Activated T-helper 17 cell treated with anti-CD3 and anti-CD28 coated beads, Interleukin-2, amount 50 U/mL, for 72 hours (primary cell): ENCODE measurements at regions not wholly inside any gene's neighbourhood (a gene's known extent, or its start where the extent isn't known, plus 50 kb on each side); places are given as distances from the start of the nearest gene placed in this dataset.

Experiments
- ATAC-seq: fragments of 150-1000 bp; cut with Tn5 transposase; replicated peaks from 2 replicates; pipeline ENCODE4 v1.10.0; 2021; ENCODE audit warnings: mild to moderate bottlenecking, moderate library complexity
- H3K27ac Mint-ChIP-seq: one replicate; pipeline ENCODE4 v1.8.0; 2022; ENCODE audit warnings: mixed read lengths
- H3K27me3 Mint-ChIP-seq: one replicate; pipeline ENCODE4 v1.8.0; 2022; ENCODE audit warnings: mixed read lengths
- H3K36me3 Mint-ChIP-seq: one replicate; pipeline ENCODE4 v1.8.0; 2022; ENCODE audit warnings: low read depth, mild to moderate bottlenecking, mixed read lengths
- H3K4me1 Mint-ChIP-seq: one replicate; pipeline ENCODE4 v1.8.0; 2022; ENCODE audit warnings: mixed read lengths
- H3K4me3 Mint-ChIP-seq: one replicate; pipeline ENCODE4 v1.8.0; 2022; ENCODE audit warnings: mild to moderate bottlenecking, mixed read lengths
- H3K9me3 Mint-ChIP-seq: one replicate; pipeline ENCODE4 v1.8.0; 2022; ENCODE audit warnings: mixed read lengths

DNA sequence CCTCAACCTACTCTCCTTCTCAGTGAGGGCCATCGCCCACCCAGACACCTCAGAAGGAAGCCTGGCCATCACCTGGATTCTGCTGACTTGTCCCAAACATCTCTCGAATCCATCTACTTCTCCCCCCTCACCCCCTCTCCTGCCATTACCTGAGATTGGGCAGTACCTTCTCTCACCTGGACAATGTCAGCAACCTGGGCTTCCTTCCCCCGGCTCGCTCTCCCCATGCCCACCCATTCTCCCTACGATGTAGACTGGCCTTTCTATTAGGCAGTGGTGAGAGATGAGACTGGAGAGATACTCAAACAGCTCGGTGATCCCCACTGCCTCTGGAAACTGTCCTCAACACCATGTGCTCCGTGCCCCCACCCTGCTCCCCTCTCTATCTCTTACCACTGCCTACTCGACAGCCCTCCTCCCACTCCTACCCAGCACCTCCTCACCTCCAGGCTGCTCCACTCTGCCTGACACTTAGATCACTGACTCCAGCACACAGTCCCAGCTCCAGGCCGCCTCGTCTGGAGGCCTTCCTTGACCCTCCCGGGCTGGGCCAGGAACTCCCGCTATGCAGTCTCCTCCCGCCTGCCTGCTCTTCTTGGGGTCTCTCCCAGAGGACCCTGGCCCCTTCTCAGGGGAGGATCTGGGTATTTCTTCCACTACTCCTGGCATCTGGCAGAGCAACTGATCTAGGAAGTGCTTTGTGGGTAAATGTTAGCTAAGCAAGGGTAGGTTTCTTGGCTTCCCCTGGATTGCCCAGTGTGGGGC, 235.8 kb upstream of the NLRP1 start:
- H3K36me3 Mint-ChIP-seq: no peaks in the 10 kb centered on the region
- H3K4me3 Mint-ChIP-seq: no peak overlapping the region
- no peak overlapping the region for H3K27ac Mint-ChIP-seq
- no peaks in the 10 kb centered on the region for H3K9me3 Mint-ChIP-seq
- H3K27me3 Mint-ChIP-seq: peaks cover 30% of the 10 kb centered on the region
- ATAC-seq: no peak
- no peaks in the 10 kb centered on the region for H3K4me1 Mint-ChIP-seq

DNA sequence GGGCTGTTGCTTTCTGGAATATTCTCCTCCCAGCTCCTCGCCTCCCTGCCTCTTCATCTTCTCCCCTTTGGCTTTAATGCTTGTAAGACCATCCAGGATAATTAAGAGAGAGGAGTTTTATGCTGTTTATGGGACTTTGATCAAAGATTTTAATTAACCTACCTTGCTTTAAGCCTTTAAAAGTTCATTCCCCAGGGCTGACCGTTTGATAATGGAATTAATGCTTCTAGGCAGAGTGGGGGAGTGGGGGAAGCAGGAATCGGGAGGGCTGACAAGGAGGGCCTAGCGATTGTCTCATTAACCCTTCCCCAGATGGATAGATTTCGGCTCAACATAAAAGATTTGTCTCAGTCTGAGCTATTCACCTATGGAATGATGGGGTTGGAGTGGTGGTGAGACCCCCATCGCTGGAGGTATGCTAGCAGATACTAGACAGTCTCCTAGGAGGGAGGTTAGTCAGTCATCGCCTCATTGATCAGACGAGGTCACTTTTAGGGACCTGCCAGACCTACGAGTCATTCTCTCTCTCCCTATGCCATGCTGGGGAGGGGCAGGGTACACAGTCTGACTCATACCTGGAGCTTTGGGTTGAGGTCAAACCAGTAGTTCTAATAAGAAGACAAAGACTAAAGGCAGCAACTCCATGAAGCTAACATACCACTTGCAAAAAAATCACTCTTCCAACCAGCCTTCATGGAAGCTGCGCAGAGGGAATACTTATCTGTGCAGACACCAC, 236.6 kb upstream of the NLRP1 start:
- peaks cover 29% of the 10 kb centered on the region for H3K27me3 Mint-ChIP-seq
- H3K36me3 Mint-ChIP-seq: no peaks in the 10 kb centered on the region
- H3K9me3 Mint-ChIP-seq: no peaks in the 10 kb centered on the region
- no peaks in the 10 kb centered on the region for H3K4me1 Mint-ChIP-seq
- no peak overlapping the region for H3K27ac Mint-ChIP-seq
- H3K4me3 Mint-ChIP-seq: no peak overlapping the region
- peak; percentile 69 for ATAC-seq

- H3K27ac Mint-ChIP-seq: no peak overlapping the region
- ATAC-seq: no peak
Observed at GRCh38 chr17:5821803-5822202, 237.5 kb upstream of the NLRP1 start.

DNA sequence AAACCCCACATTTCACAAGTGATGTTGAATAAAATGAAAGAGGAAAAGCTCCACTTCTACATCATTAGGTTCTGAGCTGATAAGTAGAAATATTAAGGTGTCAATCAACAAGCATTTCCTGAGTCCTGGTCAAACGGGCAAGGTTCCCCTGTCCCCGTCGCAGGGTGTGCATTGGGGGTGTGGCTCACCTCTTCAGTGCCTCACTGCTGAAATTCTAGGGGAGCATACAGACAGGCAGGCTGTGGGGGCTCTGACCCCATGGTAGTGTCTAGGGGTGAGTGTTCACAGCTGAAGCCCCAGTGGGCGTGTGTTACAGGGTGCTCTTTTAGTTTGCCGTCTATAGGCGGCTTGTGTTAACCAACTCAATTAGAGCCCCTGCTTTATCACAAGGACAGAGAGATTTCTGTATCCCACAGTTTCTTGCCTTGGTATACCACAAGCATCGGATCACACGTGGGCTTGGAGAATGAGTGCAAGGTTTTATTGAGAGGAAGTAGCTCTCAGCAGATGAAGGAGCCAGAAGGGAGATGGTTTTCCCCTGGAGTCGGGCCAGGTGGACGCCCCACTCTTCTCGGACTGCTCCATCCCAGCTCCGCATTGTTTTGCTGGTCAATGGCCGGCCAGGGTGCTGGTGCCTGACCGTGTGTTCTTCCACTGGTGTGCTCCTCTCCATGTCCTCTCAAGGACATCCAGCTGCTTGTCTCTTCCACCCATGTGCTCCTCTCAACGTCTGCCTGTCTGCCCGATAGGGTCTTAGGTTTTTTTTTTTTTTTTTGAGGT, 238.2 kb upstream of the NLRP1 start:
- ATAC-seq: no peak
- Mint-ChIP-seq H3K9me3 (peaks cover 3% of the 10 kb centered on the region), H3K27me3 (peaks cover 36% of the 10 kb centered on the region), H3K4me1 (no peaks in the 10 kb centered on the region), H3K4me3 (no peak overlapping the region), H3K36me3 (no peaks in the 10 kb centered on the region), H3K27ac (no peak overlapping the region)

More at GRCh38 chr17:5821803-5822202, 237.5 kb upstream of the NLRP1 start:
- Mint-ChIP-seq H3K9me3 (no peaks in the 10 kb centered on the region), H3K27me3 (peaks cover 30% of the 10 kb centered on the region), H3K36me3 (no peaks in the 10 kb centered on the region), H3K4me3 (no peak overlapping the region), H3K4me1 (no peaks in the 10 kb centered on the region)

- H3K27ac Mint-ChIP-seq: no peak overlapping the region
- peaks cover 33% of the 10 kb centered on the region for H3K27me3 Mint-ChIP-seq
- peaks cover 5% of the 10 kb centered on the region for H3K9me3 Mint-ChIP-seq
- no peak for ATAC-seq
- H3K4me3 Mint-ChIP-seq: no peak overlapping the region
- no peaks in the 10 kb centered on the region for H3K4me1 Mint-ChIP-seq
- no peaks in the 10 kb centered on the region for H3K36me3 Mint-ChIP-seq
Observed at GRCh38 chr17:5823219-5823618, 238.9 kb upstream of the NLRP1 start.

- Mint-ChIP-seq H3K9me3 (peaks cover 8% of the 10 kb centered on the region), H3K36me3 (no peaks in the 10 kb centered on the region), H3K4me3 (no peak overlapping the region), H3K4me1 (no peaks in the 10 kb centered on the region), H3K27ac (no peak overlapping the region), H3K27me3 (peaks cover 33% of the 10 kb centered on the region)
- ATAC-seq: no peak
Observed at GRCh38 chr17:5825717-5826330, 241.5 kb upstream of the NLRP1 start.

GRCh38 chr17:5826384-5826783, 242.1 kb upstream of the NLRP1 start:
- Mint-ChIP-seq H3K9me3 (peaks cover 8% of the 10 kb centered on the region), H3K36me3 (no peaks in the 10 kb centered on the region)

DNA sequence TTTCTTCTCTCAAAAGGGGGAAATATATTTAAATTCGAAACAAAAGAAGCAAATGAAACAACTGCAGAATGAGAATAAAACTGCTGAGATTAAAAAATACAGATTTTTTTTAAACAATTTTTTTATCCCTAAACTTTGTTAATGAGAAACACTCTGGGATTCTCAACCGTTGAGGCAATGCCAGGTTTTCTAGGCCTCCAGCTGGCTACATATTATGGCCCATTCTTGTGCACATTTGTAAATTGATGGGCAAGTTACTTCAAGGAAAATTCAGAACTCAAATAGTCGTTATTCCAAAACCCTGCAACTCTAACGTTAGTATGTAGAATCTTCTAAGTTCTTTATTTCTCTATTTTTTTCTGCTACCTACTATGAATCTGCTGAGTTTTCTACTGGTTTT, 239.3 kb upstream of the WSCD1 start:
- Mint-ChIP-seq H3K4me1 (peaks cover 5% of the 10 kb centered on the region), H3K9me3 (peaks cover 8% of the 10 kb centered on the region), H3K36me3 (no peaks in the 10 kb centered on the region)

More at GRCh38 chr17:5826384-5826783, 242.1 kb upstream of the NLRP1 start:
- no peak overlapping the region for H3K4me3 Mint-ChIP-seq
- ATAC-seq: no peak
- H3K27me3 Mint-ChIP-seq: peaks cover 30% of the 10 kb centered on the region
- no peak overlapping the region for H3K27ac Mint-ChIP-seq
- H3K4me1 Mint-ChIP-seq: no peaks in the 10 kb centered on the region

DNA sequence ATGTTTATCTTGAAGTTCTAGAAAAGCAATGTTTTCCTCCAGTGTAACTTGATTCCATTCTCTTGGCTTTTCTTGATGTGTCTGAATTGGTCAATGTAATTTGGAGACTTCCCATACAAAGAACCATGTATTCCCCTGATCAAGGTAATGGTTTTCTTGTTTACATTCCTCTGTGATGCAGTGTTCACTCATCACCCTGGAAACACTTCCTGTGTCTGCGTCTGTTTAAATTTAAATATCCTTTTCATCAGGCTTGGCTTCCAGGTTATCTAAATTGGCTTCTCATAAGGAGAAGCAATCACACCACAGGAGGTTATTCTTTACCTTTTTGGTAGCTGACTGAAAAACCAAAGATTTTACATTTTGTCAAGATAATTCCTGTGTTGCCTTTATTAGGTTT, 237.3 kb upstream of the WSCD1 start:
- Mint-ChIP-seq H3K9me3 (peaks cover 5% of the 10 kb centered on the region), H3K36me3 (no peaks in the 10 kb centered on the region), H3K4me3 (no peak overlapping the region), H3K4me1 (peaks cover 5% of the 10 kb centered on the region), H3K27me3 (peaks cover 13% of the 10 kb centered on the region), H3K27ac (peak overlapping the region; percentile 82)
- peak; percentile 27 for ATAC-seq

More for the DNA sequence above, 239.3 kb upstream of the WSCD1 start:
- ATAC-seq: no peak
- Mint-ChIP-seq H3K4me3 (no peak overlapping the region), H3K27ac (no peak overlapping the region), H3K27me3 (peaks cover 21% of the 10 kb centered on the region)

DNA sequence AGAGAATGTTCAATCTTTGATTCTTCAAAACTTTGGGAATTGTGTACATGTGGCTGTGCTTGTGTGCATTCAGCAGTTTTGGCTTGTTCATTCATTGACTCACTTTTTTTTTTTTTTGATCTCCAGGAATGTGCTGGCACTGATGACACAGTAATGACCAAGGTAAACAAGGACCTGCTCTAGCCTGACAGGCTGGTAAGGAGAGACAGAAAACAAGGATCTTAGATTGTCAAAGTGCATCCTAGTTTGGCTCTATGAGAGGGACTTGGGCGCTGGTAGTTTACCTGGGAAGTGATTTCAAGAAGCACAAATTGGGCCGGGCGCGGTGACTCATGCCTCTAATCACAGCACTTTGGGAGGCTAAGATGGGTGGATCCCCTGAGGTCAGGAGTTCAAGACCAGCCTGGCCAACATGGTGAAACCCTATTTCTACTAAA, 233.1 kb upstream of the WSCD1 start:
- peak; percentile 55 for ATAC-seq
- no peak overlapping the region for H3K4me3 Mint-ChIP-seq
- H3K36me3 Mint-ChIP-seq: no peaks in the 10 kb centered on the region
- peaks cover 5% of the 10 kb centered on the region for H3K4me1 Mint-ChIP-seq
- H3K27ac Mint-ChIP-seq: no peak overlapping the region
- no peaks in the 10 kb centered on the region for H3K9me3 Mint-ChIP-seq
- H3K27me3 Mint-ChIP-seq: no peaks in the 10 kb centered on the region

DNA sequence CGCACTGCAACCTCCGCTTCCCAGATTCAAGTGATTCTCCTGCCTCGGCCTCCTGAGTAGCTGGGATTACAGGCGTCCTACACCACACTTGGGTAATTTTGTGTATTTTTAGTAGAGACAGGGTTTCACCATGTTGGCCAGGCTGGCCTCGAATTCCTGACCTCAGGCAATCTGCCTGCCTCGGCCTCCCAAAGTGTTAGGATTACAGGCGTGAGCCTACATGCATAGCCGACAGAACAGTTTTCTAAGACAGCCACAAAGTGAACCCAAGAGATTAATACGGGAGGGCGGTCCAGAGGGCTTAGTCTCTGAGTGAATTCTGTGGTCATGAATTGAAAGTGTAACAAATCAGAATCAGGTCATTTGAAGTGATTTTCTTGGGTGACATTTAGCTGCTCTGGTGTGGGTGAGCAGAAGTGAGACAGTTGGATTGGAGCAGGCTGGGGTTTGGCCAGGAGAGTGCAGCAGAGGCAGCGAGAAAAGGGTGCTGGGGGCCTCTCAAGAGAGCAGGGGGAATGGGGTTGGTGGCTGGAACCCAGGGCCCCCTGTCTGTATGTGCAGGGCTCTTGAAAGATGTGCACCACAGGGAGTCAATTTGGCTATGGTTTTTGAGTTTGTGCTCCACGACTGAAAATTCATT, 231.4 kb upstream of the WSCD1 start:
- no peaks in the 10 kb centered on the region for H3K4me1 Mint-ChIP-seq
- H3K4me3 Mint-ChIP-seq: no peak overlapping the region
- ATAC-seq: no peak
- H3K9me3 Mint-ChIP-seq: no peaks in the 10 kb centered on the region
- no peak overlapping the region for H3K27ac Mint-ChIP-seq
- no peaks in the 10 kb centered on the region for H3K27me3 Mint-ChIP-seq
- H3K36me3 Mint-ChIP-seq: no peaks in the 10 kb centered on the region

DNA sequence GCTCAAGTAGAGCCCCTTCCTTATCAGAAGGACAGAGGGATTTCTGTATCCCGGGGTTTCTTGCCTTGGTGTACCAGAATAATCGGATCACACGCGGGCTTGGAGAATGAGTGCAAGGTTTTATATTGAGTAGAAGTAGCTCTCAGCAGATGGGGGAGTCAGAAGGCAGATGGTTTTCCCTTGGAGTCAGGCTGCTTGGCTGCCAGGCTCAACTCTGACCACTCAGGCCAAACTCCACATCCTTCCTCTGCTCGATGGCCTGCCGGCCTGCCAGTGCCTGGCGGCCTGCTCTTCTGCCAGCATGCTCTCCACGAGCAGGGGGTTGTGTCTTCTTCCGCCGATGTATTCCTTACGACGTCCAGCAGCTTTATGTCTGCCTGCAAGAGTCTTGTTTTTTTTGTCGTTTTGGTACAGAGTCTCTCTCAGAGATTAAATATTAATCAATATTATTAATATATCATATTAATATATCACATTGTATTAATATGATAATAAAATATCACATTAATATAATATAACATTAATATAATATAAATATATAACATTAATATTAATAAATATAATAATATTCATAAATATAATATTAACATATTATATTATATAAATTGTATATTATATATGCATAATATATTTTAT, 229.2 kb upstream of the WSCD1 start:
- no peak for ATAC-seq
- Mint-ChIP-seq H3K36me3 (no peaks in the 10 kb centered on the region), H3K27me3 (peaks cover 4% of the 10 kb centered on the region), H3K9me3 (no peaks in the 10 kb centered on the region), H3K4me1 (no peaks in the 10 kb centered on the region), H3K4me3 (no peak overlapping the region), H3K27ac (no peak overlapping the region)

DNA sequence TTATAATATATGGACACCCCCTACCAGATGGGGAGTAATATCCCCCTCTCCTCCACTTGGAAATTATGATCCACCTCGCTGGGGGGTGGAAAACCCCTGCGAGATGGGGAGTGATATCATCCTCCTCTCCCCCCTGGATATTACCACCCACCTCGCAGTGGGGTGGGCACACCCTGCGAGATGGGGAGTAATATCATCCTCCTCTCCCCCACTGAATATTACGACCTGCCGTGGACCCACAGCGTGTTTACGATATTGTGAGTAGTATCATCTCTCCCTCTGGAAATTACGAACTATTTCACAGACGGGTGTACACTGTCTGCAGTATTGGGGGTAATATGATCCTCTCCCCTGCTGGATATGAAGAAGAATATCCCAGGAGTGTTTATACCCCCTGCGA, 228.3 kb upstream of the WSCD1 start:
- ATAC-seq: no peak
- Mint-ChIP-seq H3K4me3 (no peak overlapping the region), H3K36me3 (no peaks in the 10 kb centered on the region), H3K9me3 (no peaks in the 10 kb centered on the region), H3K27me3 (peaks cover 8% of the 10 kb centered on the region), H3K4me1 (no peaks in the 10 kb centered on the region), H3K27ac (no peak overlapping the region)
